Fibroblast of the aortic adventitia (primary cell): ENCODE measurements at regions not wholly inside any gene's neighbourhood (a gene's known extent, or its start where the extent isn't known, plus 50 kb on each side); places are given as distances from the start of the nearest gene placed in this dataset.

Source experiments
- DNase-seq: peaks from one replicate; pipeline ENCODE4 v3.0.0-alpha.2; 2010; ENCODE audit warnings: low read depth
- H3K4me3 ChIP-seq: 2 replicates; pipeline ENCODE4 v1.5.1; 2011; ENCODE audit warnings: low read depth, mild to moderate bottlenecking, control low read depth, low read length, moderate library complexity
- CTCF ChIP-seq: IDR thresholded peaks from 2 replicates; pipeline ENCODE4 v1.5.1; 2011; ENCODE audit warnings: mild to moderate bottlenecking, low read length, control low read depth, inconsistent platforms; ENCODE audit not compliant: insufficient read depth

DNA sequence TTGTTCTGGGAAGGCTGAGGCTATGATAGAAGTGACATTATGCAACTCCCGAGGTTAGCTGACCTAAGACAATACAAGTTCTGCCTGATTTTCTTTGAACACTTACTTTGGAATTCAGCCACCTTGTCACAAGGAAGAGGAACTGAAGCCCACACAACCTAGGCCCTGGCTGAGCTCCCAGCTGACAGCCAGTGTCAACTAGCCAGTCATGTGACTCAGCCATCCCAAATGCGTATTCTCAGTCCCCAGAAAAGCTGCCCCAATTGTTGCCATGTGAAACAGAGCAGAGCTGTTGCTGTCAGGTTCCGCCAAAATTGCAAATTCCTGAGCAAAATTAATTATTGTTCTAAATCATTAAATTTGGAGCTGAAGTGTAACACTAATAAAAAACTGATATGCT is 1010.0 kb downstream of the XPNPEP1 start:
- no peak for TF ChIP-seq CTCF
- DNase-seq: no peak
- no peak overlapping the region for H3K4me3 ChIP-seq

DNA sequence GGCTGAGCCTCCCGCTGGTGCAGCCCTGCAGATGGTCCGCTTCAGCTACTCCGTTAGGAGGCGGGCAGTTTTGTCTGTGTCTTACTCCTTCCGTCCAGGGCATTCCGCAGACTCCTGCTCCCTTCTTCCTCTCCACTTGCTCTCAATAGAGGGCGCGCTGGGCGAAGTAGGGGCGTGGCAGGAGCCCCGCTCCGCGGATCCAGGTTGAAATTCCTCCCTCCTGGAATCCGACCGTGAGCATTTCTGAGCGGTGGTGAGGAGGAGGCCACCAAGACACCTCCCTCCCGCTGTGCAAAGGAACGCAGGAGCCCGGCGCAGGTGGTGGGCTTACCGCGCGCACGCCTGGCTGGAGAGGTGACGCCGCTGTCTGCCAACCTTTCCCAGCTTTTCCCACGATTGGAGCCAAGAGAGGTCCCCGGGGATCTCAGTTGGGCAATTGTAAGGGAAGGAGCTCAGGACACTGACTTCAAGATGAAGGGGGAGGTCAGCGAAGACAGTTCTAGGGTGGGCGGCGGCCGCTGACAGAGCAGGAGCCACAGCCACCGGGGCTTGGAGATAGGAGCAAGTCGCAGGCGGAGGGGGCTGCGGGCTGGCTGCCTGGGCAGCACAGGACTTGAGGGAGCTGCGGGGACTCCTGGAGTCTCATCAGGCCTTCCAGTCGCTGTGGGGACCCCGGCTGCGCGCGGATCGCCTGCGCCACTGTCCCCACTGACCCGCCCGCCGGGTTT is 1011.3 kb downstream of the XPNPEP1 start:
- TF ChIP-seq CTCF: peak; percentile 73
- peak overlapping the region; percentile 68 for H3K4me3 ChIP-seq
- peak; percentile 63 for DNase-seq

- no peak overlapping the region for H3K4me3 ChIP-seq
- TF ChIP-seq CTCF: no peak
- no peak for DNase-seq
Observed at GRCh38 chr10:108908096-108908495, 1015.2 kb downstream of the XPNPEP1 start.

- no peak for TF ChIP-seq CTCF
- no peak for DNase-seq
- no peak overlapping the region for H3K4me3 ChIP-seq
Observed at GRCh38 chr10:108905821-108906220, 1017.5 kb downstream of the XPNPEP1 start.

DNA sequence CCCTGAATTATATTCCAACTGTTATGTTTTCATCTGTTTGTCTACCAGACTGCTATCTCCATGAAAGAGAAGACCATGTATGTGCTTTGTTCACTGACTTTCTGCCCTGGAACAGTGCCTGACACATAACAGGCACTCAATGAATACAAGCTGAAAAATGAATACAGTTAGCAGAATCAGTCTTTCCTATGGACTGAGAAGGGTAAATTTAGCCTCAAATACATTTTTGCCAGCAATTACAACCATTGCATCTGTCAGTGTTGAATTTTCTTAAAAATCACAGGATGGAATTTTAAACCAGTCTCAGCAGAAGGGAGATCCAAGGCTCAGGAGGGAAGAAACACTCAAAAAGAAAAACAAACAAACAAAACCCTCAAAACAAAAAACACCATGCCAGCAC is 1018.1 kb downstream of the XPNPEP1 start:
- TF ChIP-seq CTCF: no peak
- no peak for DNase-seq
- no peak overlapping the region for H3K4me3 ChIP-seq

GRCh38 chr10:108904163-108904838 is 1019.0 kb downstream of the XPNPEP1 start:
- peak; percentile 36 for DNase-seq
- H3K4me3 ChIP-seq: no peak overlapping the region
- TF ChIP-seq CTCF: no peak
